Thoracic aorta (tissue), 2 donors: ENCODE measurements at regions not wholly inside any gene's neighbourhood (a gene's known extent, or its start where the extent isn't known, plus 50 kb on each side); places are given as distances from the start of the nearest gene placed in this dataset.
"Not testable (repeated sequence)": the region's sequence is repeated elsewhere in the genome, so short reads cannot be mapped to it uniquely, and the experiment has no call there.

Experiments
- ATAC-seq: fragments of 150-250 bp; one replicate; pipeline ENCODE4 v1.8.0; 2017; ENCODE audit warnings: low read depth; ENCODE audit not compliant: insufficient number of reproducible peaks, low FRiP score
- DNase-seq: peaks from one replicate; pipeline ENCODE4 v3.0.0-alpha.2; 2020; ENCODE audit warnings: low spot score
- H3K27ac ChIP-seq, 2 donors: fragments of 200-600 bp; sonication (generic); 1 replicate in 1 of 2; 2 replicates in 1 of 2; pipeline ENCODE4 v1.5.1; 2016; ENCODE audit warnings: mild to moderate bottlenecking in 2 of 2, moderate library complexity in 2 of 2
- H3K27me3 ChIP-seq: fragments of 200-600 bp; sonication (generic); replicated peaks from 2 replicates; pipeline ENCODE4 v1.6.0; 2016; ENCODE audit warnings: mild to moderate bottlenecking; ENCODE audit not compliant: insufficient read depth
- H3K36me3 ChIP-seq: fragments of 200-600 bp; sonication (generic); one replicate; pipeline ENCODE4 v1.5.1; 2016
- H3K4me1 ChIP-seq, 2 donors: fragments of 200-600 bp; sonication (generic); 1 replicate in 1 of 2; 2 replicates in 1 of 2; pipeline versions ENCODE4 v1.5.1 to v1.6.0; 2016; ENCODE audit warnings: low read depth in 2 of 2, mild to moderate bottlenecking in 1 of 2; ENCODE audit not compliant: control insufficient read depth in 1 of 2
- H3K4me3 ChIP-seq: fragments of 200-600 bp; sonication (generic); 2 replicates; pipeline ENCODE4 v1.5.1; 2016; ENCODE audit warnings: mild to moderate bottlenecking
- H3K9me3 ChIP-seq: fragments of 200-600 bp; sonication (generic); 2 replicates; pipeline ENCODE4 v1.5.1; 2016
- TF ChIP-seq, protein P1 (sequence below): fragments of 200-600 bp; sonication (generic); IDR thresholded peaks from one replicate; pipeline ENCODE4 v1.5.1; 2019; ENCODE audit warnings: antibody characterized with exemption

DNA sequence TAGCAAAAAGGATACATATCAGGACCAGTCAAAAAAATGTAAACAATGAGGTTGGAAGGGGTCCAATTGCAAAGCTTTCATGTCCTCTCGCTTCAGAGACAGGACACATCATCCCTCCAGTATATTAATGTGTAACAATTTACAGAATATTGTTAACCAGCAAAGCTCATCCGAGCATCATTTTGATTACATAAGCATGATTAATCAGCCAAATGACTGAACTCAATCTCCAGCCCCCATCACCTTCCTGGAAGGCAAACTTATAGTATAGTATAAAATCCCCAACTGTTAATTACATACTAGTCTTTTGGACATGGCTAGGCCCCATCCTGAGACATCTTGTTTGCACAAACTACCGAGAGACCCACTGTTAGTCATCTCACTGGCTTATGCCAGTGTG lies 77.6 kb upstream of the TRAM1L1 start:
- DNase-seq (no peak), ATAC-seq (no peak)
- Histone ChIP-seq H3K27ac (no peak overlapping the region), H3K4me1 (no peaks in the 10 kb centered on the region), H3K36me3 (no peaks in the 10 kb centered on the region), H3K27me3 (no peaks in the 10 kb centered on the region), H3K4me3 (no peak overlapping the region), H3K9me3 (no peaks in the 10 kb centered on the region)
- TF ChIP-seq, protein P1, sequence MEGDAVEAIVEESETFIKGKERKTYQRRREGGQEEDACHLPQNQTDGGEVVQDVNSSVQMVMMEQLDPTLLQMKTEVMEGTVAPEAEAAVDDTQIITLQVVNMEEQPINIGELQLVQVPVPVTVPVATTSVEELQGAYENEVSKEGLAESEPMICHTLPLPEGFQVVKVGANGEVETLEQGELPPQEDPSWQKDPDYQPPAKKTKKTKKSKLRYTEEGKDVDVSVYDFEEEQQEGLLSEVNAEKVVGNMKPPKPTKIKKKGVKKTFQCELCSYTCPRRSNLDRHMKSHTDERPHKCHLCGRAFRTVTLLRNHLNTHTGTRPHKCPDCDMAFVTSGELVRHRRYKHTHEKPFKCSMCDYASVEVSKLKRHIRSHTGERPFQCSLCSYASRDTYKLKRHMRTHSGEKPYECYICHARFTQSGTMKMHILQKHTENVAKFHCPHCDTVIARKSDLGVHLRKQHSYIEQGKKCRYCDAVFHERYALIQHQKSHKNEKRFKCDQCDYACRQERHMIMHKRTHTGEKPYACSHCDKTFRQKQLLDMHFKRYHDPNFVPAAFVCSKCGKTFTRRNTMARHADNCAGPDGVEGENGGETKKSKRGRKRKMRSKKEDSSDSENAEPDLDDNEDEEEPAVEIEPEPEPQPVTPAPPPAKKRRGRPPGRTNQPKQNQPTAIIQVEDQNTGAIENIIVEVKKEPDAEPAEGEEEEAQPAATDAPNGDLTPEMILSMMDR: no peak

DNA sequence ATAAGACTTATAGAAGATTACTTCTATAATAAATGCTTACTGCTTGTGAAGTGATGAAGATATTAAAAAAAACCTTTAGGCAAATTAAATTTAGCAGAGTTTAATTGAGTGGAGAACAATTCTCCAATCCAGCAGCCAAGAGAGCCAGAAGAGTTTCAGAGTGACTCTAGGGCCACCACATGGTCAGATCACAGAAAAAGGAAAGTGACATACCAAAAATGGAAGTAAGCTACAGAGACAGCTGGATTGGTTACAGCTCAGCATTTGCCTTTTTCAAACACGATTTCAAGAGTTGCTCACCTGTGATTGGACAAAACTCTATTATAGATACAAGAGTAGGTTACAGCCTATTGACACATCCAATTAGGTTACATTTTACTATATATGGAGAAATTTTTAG lies 79.0 kb upstream of the TRAM1L1 start:
- DNase-seq (no peak), ATAC-seq (no peak)
- no peaks in the 10 kb centered on the region for H3K4me1 ChIP-seq
- no peak overlapping the region for H3K4me3 ChIP-seq
- H3K36me3 ChIP-seq: no peaks in the 10 kb centered on the region
- TF ChIP-seq, protein P1: no peak
- no peak overlapping the region for H3K27ac ChIP-seq
- H3K27me3 ChIP-seq: no peaks in the 10 kb centered on the region
- H3K9me3 ChIP-seq: no peaks in the 10 kb centered on the region

- not testable (repeated sequence) for H3K27ac ChIP-seq, H3K36me3 ChIP-seq, H3K27me3 ChIP-seq, DNase-seq, H3K9me3 ChIP-seq, H3K4me1 ChIP-seq, H3K4me3 ChIP-seq, ATAC-seq
These were observed 90.0 kb upstream of the TRAM1L1 start for GRCh38 chr4:117175369-117175768.

GRCh38 chr4:117203231-117203630 lies 117.9 kb upstream of the TRAM1L1 start:
- no peak for ATAC-seq

GRCh38 chr4:117210551-117210950 lies 125.2 kb upstream of the TRAM1L1 start:
- no peak for DNase-seq
- Histone ChIP-seq H3K27me3 (no peaks in the 10 kb centered on the region), H3K27ac (no peak overlapping the region), H3K36me3 (no peaks in the 10 kb centered on the region), H3K9me3 (no peaks in the 10 kb centered on the region), H3K4me3 (no peak overlapping the region), H3K4me1 (no peaks in the 10 kb centered on the region)
- TF ChIP-seq, protein P1: no peak
- ATAC-seq: no peak

More at GRCh38 chr4:117203231-117203630, 117.9 kb upstream of the TRAM1L1 start:
- H3K27ac ChIP-seq: no peak overlapping the region
- H3K36me3 ChIP-seq: no peaks in the 10 kb centered on the region
- TF ChIP-seq, protein P1: no peak
- H3K4me1 ChIP-seq: no peaks in the 10 kb centered on the region
- DNase-seq: no peak
- H3K4me3 ChIP-seq: no peak overlapping the region
- no peaks in the 10 kb centered on the region for H3K9me3 ChIP-seq
- H3K27me3 ChIP-seq: no peaks in the 10 kb centered on the region

DNA sequence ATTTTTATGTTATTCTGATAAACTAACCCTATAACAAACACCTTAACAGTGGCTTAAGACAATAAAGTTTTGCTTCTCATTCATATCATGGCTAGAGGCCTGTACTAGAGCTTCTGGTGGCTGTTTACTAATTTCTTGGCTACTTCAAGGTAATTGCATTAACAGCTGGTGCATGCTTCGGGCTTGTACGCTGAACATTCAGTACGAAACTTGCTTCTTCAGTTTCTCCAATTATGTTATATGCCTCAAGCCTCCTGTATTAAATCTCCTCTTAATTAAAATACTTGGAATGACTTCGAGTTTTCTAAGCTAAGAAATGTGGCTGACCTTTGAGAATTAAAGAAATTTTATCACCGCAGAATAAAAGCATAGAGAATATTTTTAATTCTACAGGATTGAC lies 138.9 kb upstream of the TRAM1L1 start:
- Histone ChIP-seq H3K27ac (no peak overlapping the region), H3K4me3 (no peak overlapping the region), H3K9me3 (no peaks in the 10 kb centered on the region), H3K36me3 (no peaks in the 10 kb centered on the region), H3K4me1 (no peaks in the 10 kb centered on the region), H3K27me3 (no peaks in the 10 kb centered on the region)
- no peak for ATAC-seq
- TF ChIP-seq, protein P1: no peak
- DNase-seq: no peak
